GM23338 (cell line): ENCODE measurements at regions not wholly inside any gene's neighbourhood (a gene's known extent, or its start where the extent isn't known, plus 50 kb on each side); places are given as distances from the start of the nearest gene placed in this dataset.
"Not testable (repeated sequence)": the region's sequence is repeated elsewhere in the genome, so short reads cannot be mapped to it uniquely, and the experiment has no call there.

Experiments
- CTCF ChIP-seq, 2 experiments: fragments of 200-600 bp in 1 of 2; sonication (generic) in 1 of 2; conservative IDR thresholded peaks; 2 replicates each; pipeline versions ENCODE4 v1.5.1 to v1.6.1; 2016 to 2017; ENCODE audit warnings: antibody characterized with exemption in 2 of 2, low read depth in 2 of 2, mild to moderate bottlenecking in 2 of 2, moderate library complexity in 1 of 2
- EZH2 ChIP-seq: fragments of 200-600 bp; sonication (generic); IDR thresholded peaks from one replicate; pipeline ENCODE4 v1.8.0; 2017; ENCODE audit warnings: antibody characterized with exemption, mild to moderate bottlenecking, low read depth; ENCODE audit not compliant: unreplicated experiment
- EZH2phosphoT487 ChIP-seq: fragments of 200-600 bp; sonication (generic); IDR thresholded peaks from one replicate; pipeline ENCODE4 v1.8.1; 2018; ENCODE audit warnings: antibody characterized with exemption; ENCODE audit not compliant: unreplicated experiment
- JUNB ChIP-seq: IDR thresholded peaks from one replicate; pipeline ENCODE4 v1.6.1; 2016; ENCODE audit warnings: antibody characterized with exemption; ENCODE audit not compliant: unreplicated experiment
- POLR2AphosphoS5 ChIP-seq: IDR thresholded peaks from 2 replicates; pipeline ENCODE4 v1.6.1; 2016; ENCODE audit warnings: antibody characterized with exemption, low read depth
- REST ChIP-seq: IDR thresholded peaks from one replicate; pipeline ENCODE4 v1.6.1; 2018; ENCODE audit warnings: antibody characterized with exemption; ENCODE audit not compliant: unreplicated experiment
- ZNF462 ChIP-seq: fragments of 250-450 bp; sonication (Bioruptor Pico); IDR thresholded peaks from 2 replicates; pipeline ENCODE4 v1.5.0; 2020; ENCODE audit warnings: mild to moderate bottlenecking, moderate library complexity

- not testable (repeated sequence) for TF ChIP-seq POLR2AphosphoS5; ZNF462 (CRISPR knock-in tag); CTCF (conservative IDR thresholded peaks at IDR 0.05; ENCODE audit: low read depth in 2 of 2); REST; JUNB; EZH2; EZH2phosphoT487
Observed at GRCh38 chr22:27607750-27608149, 193.8 kb downstream of the MN1 start.
